B cell (primary cell): ENCODE measurements at regions not wholly inside any gene's neighbourhood (a gene's known extent, or its start where the extent isn't known, plus 50 kb on each side); places are given as distances from the start of the nearest gene placed in this dataset.

Experiments
- EZH2 ChIP-seq: IDR thresholded peaks from 2 replicates; pipeline ENCODE4 v1.6.1; 2012; ENCODE audit warnings: borderline replicate concordance, low read depth, mild to moderate bottlenecking, moderate library complexity, low read length; ENCODE audit not compliant: insufficient read depth, poor library complexity, severe bottlenecking
- TF ChIP-seq, protein P1 (sequence below): fragments of 200-600 bp; IDR thresholded peaks from one replicate; pipeline ENCODE4 v1.8.0; 2022; ENCODE audit warnings: antibody characterized with exemption, mild to moderate bottlenecking

DNA sequence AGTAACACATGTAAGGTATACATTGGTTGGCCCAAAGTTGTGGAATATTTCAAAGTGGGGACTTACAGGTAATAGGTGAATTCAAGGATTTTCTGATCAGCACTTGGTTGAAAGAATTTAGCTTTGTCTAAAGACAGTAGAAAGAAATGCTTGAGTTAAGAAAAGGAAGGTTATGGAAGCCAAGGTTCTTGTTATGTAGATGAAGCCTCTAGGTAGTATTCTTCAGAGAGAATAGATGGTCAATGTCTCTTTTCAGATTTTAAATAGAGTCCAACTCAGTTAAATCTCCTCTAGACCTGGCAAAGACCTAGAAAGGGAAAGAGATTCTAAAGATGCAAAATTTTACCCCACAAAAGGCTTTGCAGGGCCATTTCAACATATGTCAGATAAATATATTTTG is 157.4 kb downstream of the ANKRD30B start:
- TF ChIP-seq, protein P1, sequence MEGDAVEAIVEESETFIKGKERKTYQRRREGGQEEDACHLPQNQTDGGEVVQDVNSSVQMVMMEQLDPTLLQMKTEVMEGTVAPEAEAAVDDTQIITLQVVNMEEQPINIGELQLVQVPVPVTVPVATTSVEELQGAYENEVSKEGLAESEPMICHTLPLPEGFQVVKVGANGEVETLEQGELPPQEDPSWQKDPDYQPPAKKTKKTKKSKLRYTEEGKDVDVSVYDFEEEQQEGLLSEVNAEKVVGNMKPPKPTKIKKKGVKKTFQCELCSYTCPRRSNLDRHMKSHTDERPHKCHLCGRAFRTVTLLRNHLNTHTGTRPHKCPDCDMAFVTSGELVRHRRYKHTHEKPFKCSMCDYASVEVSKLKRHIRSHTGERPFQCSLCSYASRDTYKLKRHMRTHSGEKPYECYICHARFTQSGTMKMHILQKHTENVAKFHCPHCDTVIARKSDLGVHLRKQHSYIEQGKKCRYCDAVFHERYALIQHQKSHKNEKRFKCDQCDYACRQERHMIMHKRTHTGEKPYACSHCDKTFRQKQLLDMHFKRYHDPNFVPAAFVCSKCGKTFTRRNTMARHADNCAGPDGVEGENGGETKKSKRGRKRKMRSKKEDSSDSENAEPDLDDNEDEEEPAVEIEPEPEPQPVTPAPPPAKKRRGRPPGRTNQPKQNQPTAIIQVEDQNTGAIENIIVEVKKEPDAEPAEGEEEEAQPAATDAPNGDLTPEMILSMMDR = no peak
- TF ChIP-seq EZH2 = no peak
